Left ventricle myocardium inferior (tissue), 1 donor: ENCODE measurements at regions not wholly inside any gene's neighbourhood (a gene's known extent, or its start where the extent isn't known, plus 50 kb on each side); places are given as distances from the start of the nearest gene placed in this dataset.

Experiments used
- DNase-seq: peaks from one replicate; pipeline ENCODE4 v3.0.0-alpha.2; 2020
- H3K27ac ChIP-seq: fragments of 200-600 bp; replicated peaks from 2 replicates; pipeline ENCODE4 v1.8.0; 2021
- H3K27me3 ChIP-seq: fragments of 200-600 bp; 2 replicates; pipeline ENCODE4 v1.8.0; 2021; ENCODE audit warnings: low read depth
- H3K36me3 ChIP-seq: fragments of 200-600 bp; 2 replicates; pipeline ENCODE4 v1.8.0; 2021
- H3K4me1 ChIP-seq: fragments of 200-600 bp; 2 replicates; pipeline ENCODE4 v1.8.0; 2021
- H3K4me3 ChIP-seq: fragments of 200-600 bp; 2 replicates; pipeline ENCODE4 v1.8.0; 2021; ENCODE audit warnings: mild to moderate bottlenecking, moderate library complexity
- H3K9me3 ChIP-seq: fragments of 200-600 bp; replicated peaks from 2 replicates; pipeline ENCODE4 v1.8.0; 2021
- CTCF ChIP-seq: fragments of 200-600 bp; IDR thresholded peaks from 2 replicates; pipeline ENCODE4 v1.8.0; 2021; ENCODE audit warnings: antibody characterized with exemption, mild to moderate bottlenecking, borderline replicate concordance
- intact Hi-C: fragments of 100-400 bp; cut with micrococcal nuclease; formaldehyde crosslinking; loops from one replicate; pipeline ENCODE4 v1.11.0; 2022
- donor health status: DM: no; HTN: yes; CAD: no; lungs with severe emphysema.

- intact Hi-C loops: no loop called here
- no peaks in the 10 kb centered on the region for H3K9me3 ChIP-seq
- peaks cover 51% of the 10 kb centered on the region for H3K27me3 ChIP-seq
- DNase-seq: no peak
- no peak for TF ChIP-seq CTCF
- no peak overlapping the region for H3K4me3 ChIP-seq
- no peaks in the 10 kb centered on the region for H3K36me3 ChIP-seq
- H3K27ac ChIP-seq: no peak overlapping the region
- no peaks in the 10 kb centered on the region for H3K4me1 ChIP-seq
Observed at GRCh38 chr1:62917314-62917713, 133.4 kb downstream of the ATG4C start.

GRCh38 chr1:62917805-62918204 lies 133.9 kb downstream of the ATG4C start:
- intact Hi-C loops: no loop called here
- no peak for TF ChIP-seq CTCF
- no peak for DNase-seq

GRCh38 chr1:62918700-62919099 lies 134.8 kb downstream of the ATG4C start:
- Histone ChIP-seq H3K9me3 (peaks cover 7% of the 10 kb centered on the region), H3K27ac (no peak overlapping the region), H3K4me3 (no peak overlapping the region), H3K27me3 (peaks cover 39% of the 10 kb centered on the region), H3K36me3 (no peaks in the 10 kb centered on the region), H3K4me1 (no peaks in the 10 kb centered on the region)
- intact Hi-C loops: no loop called here
- no peak for TF ChIP-seq CTCF
- DNase-seq: no peak

More at GRCh38 chr1:62917805-62918204, 133.9 kb downstream of the ATG4C start:
- peaks cover 48% of the 10 kb centered on the region for H3K27me3 ChIP-seq
- no peaks in the 10 kb centered on the region for H3K9me3 ChIP-seq
- H3K4me1 ChIP-seq: no peaks in the 10 kb centered on the region
- H3K27ac ChIP-seq: no peak overlapping the region
- H3K36me3 ChIP-seq: no peaks in the 10 kb centered on the region
- no peak overlapping the region for H3K4me3 ChIP-seq

- no peak for DNase-seq
- H3K4me3 ChIP-seq: no peak overlapping the region
- intact Hi-C loops: no loop called here
- H3K27ac ChIP-seq: no peak overlapping the region
- peaks cover 23% of the 10 kb centered on the region for H3K27me3 ChIP-seq
- H3K9me3 ChIP-seq: peaks cover 7% of the 10 kb centered on the region
- H3K36me3 ChIP-seq: no peaks in the 10 kb centered on the region
- TF ChIP-seq CTCF: no peak
- H3K4me1 ChIP-seq: no peaks in the 10 kb centered on the region
Observed at GRCh38 chr1:62922006-62922405, 138.1 kb downstream of the ATG4C start.

- Histone ChIP-seq H3K36me3 (no peaks in the 10 kb centered on the region), H3K9me3 (peaks cover 7% of the 10 kb centered on the region), H3K4me3 (no peak overlapping the region), H3K4me1 (no peaks in the 10 kb centered on the region), H3K27me3 (peaks cover 40% of the 10 kb centered on the region), H3K27ac (no peak overlapping the region)
- no peak for DNase-seq
- no peak for TF ChIP-seq CTCF
- intact Hi-C loops: no loop called here
Observed at GRCh38 chr1:62924983-62925790, 141.3 kb downstream of the ATG4C start.
